Osteoblast (primary cell): ENCODE measurements at regions not wholly inside any gene's neighbourhood (a gene's known extent, or its start where the extent isn't known, plus 50 kb on each side); places are given as distances from the start of the nearest gene placed in this dataset.

Experiments
- DNase-seq: peaks from one replicate; pipeline ENCODE4 v3.0.0; 2011; ENCODE audit warnings: low spot score, mixed read lengths; ENCODE audit not compliant: insufficient read length; ENCODE audit errors: missing footprints
- H2AFZ ChIP-seq: 2 replicates; pipeline ENCODE4 v1.6.0; 2011; ENCODE audit warnings: mild to moderate bottlenecking, low read length
- H3K27ac ChIP-seq: 2 replicates; pipeline ENCODE4 v1.5.1; 2011; ENCODE audit warnings: mild to moderate bottlenecking, low read depth, low read length, moderate library complexity
- H3K27me3 ChIP-seq: 2 replicates; pipeline ENCODE4 v1.6.0; 2012; ENCODE audit warnings: mild to moderate bottlenecking, control low read depth, inconsistent platforms, low read length, moderate library complexity; ENCODE audit not compliant: insufficient read depth
- H3K36me3 ChIP-seq: 2 replicates; pipeline ENCODE4 v1.5.1; 2011; ENCODE audit warnings: mild to moderate bottlenecking, low read length, control low read depth, moderate library complexity; ENCODE audit not compliant: insufficient read depth
- H3K4me1 ChIP-seq: 2 replicates; pipeline ENCODE4 v1.5.1; 2011; ENCODE audit warnings: mild to moderate bottlenecking, low read length, control low read depth, moderate library complexity; ENCODE audit not compliant: insufficient read depth
- H3K4me2 ChIP-seq: 2 replicates; pipeline ENCODE4 v1.6.0; 2011; ENCODE audit warnings: mild to moderate bottlenecking, low read length; ENCODE audit not compliant: insufficient read depth
- H3K4me3 ChIP-seq: fragments of 200-600 bp; sonication (generic); 3 replicates; pipeline ENCODE4 v1.5.1; 2012; ENCODE audit warnings: mild to moderate bottlenecking, low read length, inconsistent platforms; ENCODE audit not compliant: insufficient read depth
- H3K79me2 ChIP-seq: 2 replicates; pipeline ENCODE4 v1.6.0; 2012; ENCODE audit warnings: mild to moderate bottlenecking, low read length, control low read depth, inconsistent platforms; ENCODE audit not compliant: insufficient read depth
- H3K9me3 ChIP-seq: 2 replicates; pipeline ENCODE4 v1.5.1; 2011; ENCODE audit warnings: low read depth, low read length, control low read depth
- H4K20me1 ChIP-seq: 2 replicates; pipeline ENCODE4 v1.6.0; 2012; ENCODE audit warnings: mild to moderate bottlenecking, low read length, control low read depth; ENCODE audit not compliant: insufficient read depth
- TF ChIP-seq, protein P1 (sequence below): IDR thresholded peaks from 2 replicates; pipeline ENCODE4 v1.5.1; 2011; ENCODE audit warnings: mild to moderate bottlenecking, low read depth, low read length, moderate library complexity; ENCODE audit errors: extremely low read depth

DNA sequence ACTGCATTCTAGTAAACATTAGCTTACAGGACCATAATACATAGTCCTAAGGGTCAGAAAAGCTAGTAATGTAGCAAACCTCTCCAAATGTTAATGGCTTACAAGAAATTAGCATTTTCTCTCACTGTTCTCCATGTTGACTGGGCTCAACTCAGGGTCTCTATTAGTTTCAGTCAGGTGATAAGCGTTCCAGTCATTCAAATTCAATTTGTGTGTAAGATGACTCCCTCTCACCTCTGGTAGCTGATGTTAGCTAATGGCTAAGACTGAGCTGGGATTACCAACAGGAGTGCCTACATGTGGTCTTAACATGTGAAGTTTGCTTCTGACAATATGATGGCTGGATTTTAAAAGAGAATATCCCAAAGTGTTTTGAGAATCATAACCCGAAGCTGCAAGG lies 630.5 kb upstream of the USP15 start:
- H3K27me3 ChIP-seq, result no peaks in the 10 kb centered on the region
- no peaks in the 10 kb centered on the region for H3K79me2 ChIP-seq
- H3K4me3 ChIP-seq, result no peak overlapping the region
- DNase-seq, result no peak
- H4K20me1 ChIP-seq, result no peaks in the 10 kb centered on the region
- H3K9me3 ChIP-seq, result no peaks in the 10 kb centered on the region
- TF ChIP-seq, protein P1, sequence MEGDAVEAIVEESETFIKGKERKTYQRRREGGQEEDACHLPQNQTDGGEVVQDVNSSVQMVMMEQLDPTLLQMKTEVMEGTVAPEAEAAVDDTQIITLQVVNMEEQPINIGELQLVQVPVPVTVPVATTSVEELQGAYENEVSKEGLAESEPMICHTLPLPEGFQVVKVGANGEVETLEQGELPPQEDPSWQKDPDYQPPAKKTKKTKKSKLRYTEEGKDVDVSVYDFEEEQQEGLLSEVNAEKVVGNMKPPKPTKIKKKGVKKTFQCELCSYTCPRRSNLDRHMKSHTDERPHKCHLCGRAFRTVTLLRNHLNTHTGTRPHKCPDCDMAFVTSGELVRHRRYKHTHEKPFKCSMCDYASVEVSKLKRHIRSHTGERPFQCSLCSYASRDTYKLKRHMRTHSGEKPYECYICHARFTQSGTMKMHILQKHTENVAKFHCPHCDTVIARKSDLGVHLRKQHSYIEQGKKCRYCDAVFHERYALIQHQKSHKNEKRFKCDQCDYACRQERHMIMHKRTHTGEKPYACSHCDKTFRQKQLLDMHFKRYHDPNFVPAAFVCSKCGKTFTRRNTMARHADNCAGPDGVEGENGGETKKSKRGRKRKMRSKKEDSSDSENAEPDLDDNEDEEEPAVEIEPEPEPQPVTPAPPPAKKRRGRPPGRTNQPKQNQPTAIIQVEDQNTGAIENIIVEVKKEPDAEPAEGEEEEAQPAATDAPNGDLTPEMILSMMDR, result no peak
- no peak overlapping the region for H2AFZ ChIP-seq
- H3K4me2 ChIP-seq, result no peak overlapping the region
- H3K36me3 ChIP-seq, result no peaks in the 10 kb centered on the region
- no peaks in the 10 kb centered on the region for H3K4me1 ChIP-seq
- no peak overlapping the region for H3K27ac ChIP-seq

DNA sequence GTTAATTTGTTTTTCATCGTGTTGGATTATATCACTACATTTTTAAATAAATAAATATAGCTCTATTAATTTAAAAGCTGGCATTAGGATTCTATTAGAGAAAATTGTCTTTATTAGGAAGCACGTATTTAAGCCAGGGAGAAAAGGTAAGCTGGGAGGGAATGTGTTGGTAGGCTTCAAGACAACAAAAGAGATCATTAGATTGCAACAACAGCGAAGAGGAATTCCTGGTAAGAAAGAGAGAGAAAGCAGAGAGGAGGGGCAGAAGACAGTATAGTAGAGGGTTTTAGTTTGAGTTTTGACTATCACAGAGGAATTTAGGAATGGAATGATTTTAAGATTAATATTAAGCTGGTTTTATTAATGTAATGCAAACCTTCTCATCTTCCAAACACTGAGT lies 613.6 kb upstream of the USP15 start:
- no peak overlapping the region for H3K27ac ChIP-seq
- H3K36me3 ChIP-seq, result no peaks in the 10 kb centered on the region
- no peaks in the 10 kb centered on the region for H3K4me1 ChIP-seq
- no peaks in the 10 kb centered on the region for H4K20me1 ChIP-seq
- no peaks in the 10 kb centered on the region for H3K27me3 ChIP-seq
- DNase-seq, result no peak
- H3K9me3 ChIP-seq, result no peaks in the 10 kb centered on the region
- no peak overlapping the region for H3K4me2 ChIP-seq
- no peak overlapping the region for H3K4me3 ChIP-seq
- no peak overlapping the region for H2AFZ ChIP-seq
- H3K79me2 ChIP-seq, result no peaks in the 10 kb centered on the region
- TF ChIP-seq, protein P1, result no peak

DNA sequence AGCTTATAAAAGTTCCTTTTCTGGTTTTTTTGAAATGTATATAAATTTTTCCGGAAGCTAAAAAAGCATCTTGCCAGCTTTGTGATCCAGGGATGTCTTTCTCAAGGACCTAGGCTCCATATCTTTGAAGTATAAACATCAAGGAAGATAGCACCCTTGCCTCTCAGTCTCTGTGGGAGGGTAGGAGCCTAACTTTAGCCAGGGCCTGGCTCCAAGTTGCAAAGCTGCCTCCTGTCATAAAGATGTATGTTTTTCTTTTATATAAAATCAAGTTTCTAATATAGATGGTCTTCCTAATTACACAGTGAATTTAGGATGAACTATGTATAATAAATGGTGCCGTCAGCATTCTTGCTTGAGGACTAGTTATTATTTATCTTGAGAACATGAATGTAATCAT lies 612.6 kb upstream of the USP15 start:
- Histone ChIP-seq H3K27me3 (no peaks in the 10 kb centered on the region), H4K20me1 (no peaks in the 10 kb centered on the region), H3K27ac (no peak overlapping the region), H3K36me3 (no peaks in the 10 kb centered on the region), H3K4me3 (no peak overlapping the region), H2AFZ (no peak overlapping the region), H3K9me3 (no peaks in the 10 kb centered on the region), H3K4me2 (no peak overlapping the region), H3K4me1 (no peaks in the 10 kb centered on the region), H3K79me2 (no peaks in the 10 kb centered on the region)
- TF ChIP-seq, protein P1, result no peak
- no peak for DNase-seq

DNA sequence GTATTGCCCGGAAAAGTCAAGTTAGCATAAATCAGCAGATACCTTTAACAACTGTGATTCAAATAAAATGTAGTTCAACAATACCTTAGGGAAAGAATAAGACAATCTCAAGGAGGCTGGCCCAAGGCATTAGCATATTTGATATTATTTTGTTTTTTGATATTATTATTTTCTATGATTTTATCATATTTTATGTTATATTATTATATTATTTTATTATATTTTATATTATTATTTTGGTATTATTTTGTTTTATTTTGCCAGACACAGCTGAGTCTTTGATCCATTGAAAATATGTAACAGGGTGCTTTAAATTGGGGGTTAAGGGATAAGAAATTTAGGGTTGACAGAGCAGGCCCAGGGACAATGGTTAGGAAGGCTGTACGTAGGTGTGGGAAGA lies 607.9 kb upstream of the USP15 start:
- H3K4me3 ChIP-seq, result no peak overlapping the region
- TF ChIP-seq, protein P1, result no peak
- H3K79me2 ChIP-seq, result no peaks in the 10 kb centered on the region
- no peaks in the 10 kb centered on the region for H4K20me1 ChIP-seq
- no peak overlapping the region for H3K27ac ChIP-seq
- no peak overlapping the region for H3K4me2 ChIP-seq
- H3K9me3 ChIP-seq, result no peaks in the 10 kb centered on the region
- H2AFZ ChIP-seq, result no peak overlapping the region
- H3K4me1 ChIP-seq, result no peaks in the 10 kb centered on the region
- DNase-seq, result no peak
- no peaks in the 10 kb centered on the region for H3K27me3 ChIP-seq
- H3K36me3 ChIP-seq, result no peaks in the 10 kb centered on the region
